Umbilical cord (tissue), 1 donor: ENCODE measurements at regions not wholly inside any gene's neighbourhood (a gene's known extent, or its start where the extent isn't known, plus 50 kb on each side); places are given as distances from the start of the nearest gene placed in this dataset.
"Not testable (repeated sequence)": the region's sequence is repeated elsewhere in the genome, so short reads cannot be mapped to it uniquely, and the experiment has no call there.

Experiments used
- DNase-seq: peaks from one replicate; pipeline ENCODE4 v3.0.0-alpha.2; 2015; ENCODE audit warnings: low spot score

DNA sequence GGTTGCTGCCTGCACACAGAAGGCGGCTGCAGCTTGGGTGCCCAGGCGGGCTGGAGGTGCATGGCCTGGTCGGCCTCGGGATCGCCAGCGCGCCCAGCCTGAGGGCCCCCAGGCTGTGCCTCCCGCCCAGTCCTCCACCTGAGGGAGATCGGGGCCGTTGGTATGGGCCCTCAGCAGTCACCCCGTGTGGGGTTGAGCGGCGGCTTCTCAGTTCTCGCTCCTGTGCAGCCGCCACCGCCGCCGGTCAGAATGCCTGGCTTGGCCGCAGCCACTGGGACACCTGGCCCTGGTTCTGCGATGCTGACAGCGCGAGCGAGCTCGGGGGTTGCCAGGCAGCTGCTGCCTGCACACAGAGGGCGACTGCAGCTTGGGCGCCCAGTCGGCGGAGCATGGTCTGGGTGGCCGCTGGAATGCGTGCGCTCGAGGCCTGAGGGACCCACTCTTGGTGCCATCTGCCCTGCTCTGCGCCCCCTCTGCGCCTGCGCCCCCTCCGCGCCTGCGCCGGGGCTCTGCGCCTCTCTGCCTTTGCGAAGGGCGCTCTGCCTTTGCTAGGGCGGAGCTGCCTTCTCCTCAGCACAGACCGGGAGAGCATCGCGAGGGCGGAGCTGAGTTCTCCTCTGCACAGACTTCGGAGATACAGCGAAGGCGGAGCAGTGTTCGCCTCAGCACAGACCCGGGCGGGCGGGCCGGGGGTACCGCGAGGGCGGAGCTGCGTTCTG lies 84.6 kb upstream of the ZNG1F start:
- DNase-seq = peak; percentile 89

DNA sequence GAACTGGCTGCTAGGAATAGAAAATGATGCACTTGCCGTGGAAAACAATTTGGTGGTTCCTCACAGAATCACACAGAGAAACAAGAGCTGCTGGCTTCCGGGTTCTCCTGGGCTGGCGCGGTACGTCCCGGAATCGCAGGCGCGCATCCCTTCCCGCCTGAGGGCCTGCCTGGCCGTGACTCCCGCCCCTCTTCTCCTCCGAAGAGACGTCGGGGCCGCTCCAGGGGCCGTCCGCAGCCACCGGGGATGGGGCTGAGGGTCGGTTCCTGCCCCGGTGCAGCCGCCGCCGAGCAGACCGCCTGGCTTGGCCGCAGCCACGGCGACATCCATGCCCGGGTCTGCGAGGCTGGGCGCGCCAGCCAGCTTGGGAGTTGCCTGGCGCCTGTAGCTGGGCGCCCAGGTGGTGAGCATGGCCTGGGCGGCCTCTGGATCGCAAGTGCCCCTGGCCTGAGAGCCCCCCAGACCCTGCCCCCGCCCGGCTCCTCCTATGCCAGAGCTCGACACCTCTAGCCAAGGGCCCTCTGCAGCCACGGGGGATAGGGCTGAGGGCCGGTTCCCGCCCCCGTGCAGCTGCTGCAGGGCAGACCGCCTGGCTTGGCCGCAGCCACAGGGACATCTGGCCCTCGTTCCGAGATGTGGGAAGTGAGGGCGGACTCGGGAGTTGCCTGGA lies 83.9 kb upstream of the ZNG1F start:
- DNase-seq = not testable (repeated sequence)

DNA sequence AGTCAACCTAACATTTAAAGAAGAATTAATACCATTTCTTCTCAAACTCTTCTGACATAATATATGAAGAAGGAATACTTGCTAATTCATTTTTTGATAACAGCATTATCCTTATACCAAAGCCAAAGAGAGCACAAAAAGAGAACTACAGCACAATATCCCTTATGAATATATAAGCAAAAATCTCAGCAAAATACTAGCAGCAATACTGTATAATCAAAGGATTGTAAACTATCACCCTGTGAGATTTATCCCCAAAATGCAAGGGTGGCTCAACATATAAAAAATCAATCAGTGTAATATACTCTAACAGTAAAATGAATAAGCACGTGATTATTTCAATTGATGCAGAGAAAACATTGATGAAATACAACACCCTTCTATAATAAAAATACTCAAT lies 81.9 kb upstream of the ZNG1F start:
- DNase-seq = not testable (repeated sequence)

DNA sequence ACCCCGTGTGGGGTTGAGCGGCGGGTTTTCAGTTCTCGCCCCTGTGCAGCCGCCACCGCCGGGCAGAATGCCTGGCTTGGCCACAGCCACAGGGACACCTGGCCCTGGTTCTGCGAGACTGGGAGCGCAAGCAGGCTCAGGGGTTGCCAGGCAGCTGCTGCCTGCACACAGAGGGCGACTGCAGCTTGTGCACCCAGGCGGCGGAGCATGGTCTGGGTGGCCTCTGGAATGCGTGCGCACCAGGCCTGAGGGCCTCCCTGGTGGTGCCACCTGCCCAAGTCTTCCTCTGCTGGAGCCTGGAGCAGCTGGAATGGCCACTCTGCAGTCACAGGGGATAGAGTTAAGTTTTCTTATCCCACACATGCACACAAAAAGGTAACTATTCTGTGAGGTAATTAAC lies 80.4 kb upstream of the ZNG1F start:
- not testable (repeated sequence) for DNase-seq

DNA sequence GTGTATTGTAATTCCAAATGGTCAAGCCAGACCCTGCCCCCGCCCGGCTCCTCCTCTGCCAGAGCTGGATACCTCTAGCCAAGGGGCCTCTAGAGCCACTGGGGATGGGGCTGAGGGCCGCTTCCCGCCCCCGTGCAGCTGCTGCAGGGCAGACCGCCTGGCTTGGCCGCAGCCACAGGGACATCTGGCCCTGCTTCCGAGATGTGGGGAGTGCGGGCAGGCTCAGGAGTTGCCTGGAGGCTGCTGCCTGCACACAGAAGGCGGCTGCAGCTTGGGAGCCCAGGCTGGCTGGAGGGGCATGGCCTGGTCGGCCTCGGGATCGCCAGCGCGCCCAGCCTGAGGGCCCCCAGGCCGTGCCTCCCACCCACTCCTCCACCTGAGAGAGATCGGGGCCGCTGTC lies 79.9 kb upstream of the ZNG1F start:
- DNase-seq = not testable (repeated sequence)

DNA sequence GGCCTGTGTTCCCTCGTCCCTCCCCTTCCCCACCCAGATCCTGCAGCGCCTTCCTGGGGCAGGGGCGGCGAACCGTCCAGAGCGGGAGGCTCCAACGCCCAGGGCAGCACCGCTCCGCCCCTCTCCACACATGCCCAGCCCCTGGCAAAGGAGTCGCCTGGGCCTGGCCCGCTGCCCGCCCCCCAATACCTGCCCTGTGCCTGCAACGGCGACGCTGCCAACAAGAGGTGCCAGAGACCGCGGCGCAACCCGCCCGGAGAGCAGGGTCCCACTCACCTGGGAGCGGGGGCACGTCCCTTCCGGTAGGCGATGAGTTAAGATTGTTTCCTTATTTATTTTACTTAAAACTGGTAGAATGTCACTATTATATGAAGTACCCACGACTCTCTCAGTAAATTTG lies 77.5 kb upstream of the ZNG1F start:
- DNase-seq = not testable (repeated sequence)

DNA sequence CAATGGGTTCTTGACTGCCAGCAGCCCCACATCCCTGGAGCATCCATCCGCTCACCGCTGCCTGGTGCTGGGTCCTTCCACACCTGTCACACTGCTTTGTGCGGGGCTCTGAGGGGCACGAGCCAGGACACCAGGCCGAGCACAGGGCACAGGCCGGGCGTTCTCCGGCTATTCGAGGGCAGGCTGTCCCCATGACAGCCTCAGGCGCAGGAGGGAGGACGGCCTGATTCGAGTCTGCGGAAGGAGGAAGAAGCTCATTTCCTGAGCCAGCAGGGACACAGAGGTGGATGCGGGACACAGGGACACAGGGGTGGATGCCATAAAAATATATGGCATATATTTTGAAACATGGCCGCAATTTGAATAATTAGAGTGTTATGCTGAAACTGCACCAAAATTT lies 76.9 kb upstream of the ZNG1F start:
- not testable (repeated sequence) for DNase-seq

DNA sequence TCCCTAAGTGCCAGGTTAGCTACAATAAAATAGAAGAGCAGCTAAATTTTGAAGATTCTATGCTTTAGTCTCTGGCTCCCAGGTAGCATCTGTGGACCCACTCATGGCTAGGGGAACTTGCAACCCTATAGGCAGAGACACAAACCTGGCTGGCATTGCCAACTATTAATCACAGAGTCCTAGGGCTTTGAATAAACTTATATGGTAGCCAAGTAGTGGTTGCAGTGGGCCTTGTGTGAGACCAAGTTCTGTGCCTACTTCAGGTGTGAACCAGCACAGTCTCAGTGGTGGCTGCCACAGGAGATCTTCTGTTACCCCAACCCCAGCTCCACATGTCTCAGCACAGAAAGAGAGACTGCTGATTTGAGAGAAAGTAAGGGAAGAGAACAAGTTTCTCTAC lies 62.9 kb upstream of the ZNG1F start:
- not testable (repeated sequence) for DNase-seq

DNA sequence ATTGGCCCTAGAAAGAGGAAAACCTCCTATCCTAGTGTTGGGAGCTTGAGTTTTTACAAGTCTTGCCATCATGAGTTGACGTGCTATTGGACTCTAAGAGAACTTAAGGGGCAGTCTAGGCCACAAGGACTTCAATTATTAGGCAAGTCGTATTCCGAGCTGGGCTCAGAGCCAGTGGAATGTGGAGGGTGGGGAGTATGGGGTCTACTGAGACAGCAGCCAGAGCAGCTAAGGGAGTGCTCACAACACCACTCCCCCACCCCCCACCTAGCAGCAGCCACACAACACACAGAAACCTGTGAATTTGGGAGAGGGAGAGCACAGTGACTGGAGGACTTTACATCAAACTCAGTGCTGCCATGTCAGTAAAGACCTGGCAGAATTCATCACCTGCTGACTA lies 62.0 kb upstream of the ZNG1F start:
- DNase-seq = not testable (repeated sequence)

DNA sequence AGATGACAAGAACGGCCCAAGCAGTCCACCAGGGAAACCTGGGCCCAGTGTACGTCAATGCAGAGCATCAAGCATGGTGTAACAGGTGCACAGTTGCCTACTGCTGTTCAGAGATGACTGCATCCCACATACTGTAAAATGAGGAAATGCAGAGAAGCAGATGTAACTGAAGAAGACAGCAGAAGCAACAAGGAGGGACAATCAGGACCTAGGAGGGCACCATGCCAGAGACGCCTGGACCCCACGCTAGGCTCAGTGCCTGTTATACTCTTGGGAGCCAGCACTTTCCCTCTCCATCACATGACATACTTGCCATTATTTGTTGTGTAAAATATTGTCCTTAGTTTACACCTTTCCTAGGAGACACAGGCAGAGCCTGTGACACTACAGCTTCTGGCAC lies 57.6 kb upstream of the ZNG1F start:
- not testable (repeated sequence) for DNase-seq
